GM12878 (cell line): ENCODE measurements at regions not wholly inside any gene's neighbourhood (a gene's known extent, or its start where the extent isn't known, plus 50 kb on each side); places are given as distances from the start of the nearest gene placed in this dataset.

Experiments used
- ATAC-seq: fragments of 200-7000 bp; cut with Tn5 transposase; 3 replicates; pipeline ENCODE4 v1.9.1; 2020; ENCODE audit warnings: mild to moderate bottlenecking, moderate library complexity
- BruUV-seq: library from RNA; stranded (reverse); fragments of 400-500 nt; replicated peaks from 2 replicates; lab custom pipeline; 2021; lab: Mats Ljungman, UMichigan
- CTCF ChIA-PET: fragments of 300-600 bp; sonication (Branson Sonifier 250); formaldehyde crosslinking; extraction: SDS; loops from one replicate; lab custom pipeline; 2021; ENCODE audit warnings: inconsistent platforms; lab: Yijun Ruan, JAX
- POLR2A ChIA-PET: fragments of 350-600 bp; formaldehyde crosslinking; extraction: SDS; loops from one replicate; lab custom pipeline; 2021; ENCODE audit warnings: inconsistent platforms; lab: Charles Lee
- RAD21 ChIA-PET: fragments of 300-600 bp; sonication (Branson Sonifier 250); formaldehyde crosslinking; loops from one replicate; lab custom pipeline; 2023; ENCODE audit warnings: antibody characterized with exemption; ENCODE audit not compliant: unreplicated experiment; lab: Charles Lee
- SMC1A ChIA-PET: fragments of 300-600 bp; sonication (Branson Sonifier 250); formaldehyde crosslinking; loops from one replicate; lab custom pipeline; 2023; ENCODE audit not compliant: unreplicated experiment, uncharacterized antibody; lab: Charles Lee
- DNase-seq: peaks from one replicate; pipeline ENCODE4 v3.0.0-alpha.2; 2011; ENCODE audit warnings: low read depth, low spot score
- FAIRE-seq: peaks from 3 replicates; lab custom pipeline; 2011; peaks lifted over from hg19 to GRCh38; lab: Jason Lieb, UNC
- H2AFZ ChIP-seq: 2 replicates; pipeline ENCODE4 v1.6.0; 2011; ENCODE audit warnings: low read depth, low read length, control low read depth; ENCODE audit not compliant: control insufficient read depth
- H3K27ac ChIP-seq: 2 replicates; pipeline ENCODE4 v1.5.1; 2011; ENCODE audit warnings: control low read depth; ENCODE audit not compliant: control insufficient read depth, insufficient read depth
- H3K27me3 ChIP-seq, 2 experiments: replicated peaks in 1 of 2; 2 replicates each; pipeline versions ENCODE4 v1.6.0 to v1.6.1; 2011; ENCODE audit warnings: low read length in 1 of 2; ENCODE audit not compliant: control insufficient read depth in 2 of 2, insufficient read depth in 2 of 2
- H3K36me3 ChIP-seq, 2 experiments: 2 replicates each; pipeline ENCODE4 v1.5.1; 2011; ENCODE audit warnings: low read length in 1 of 2; ENCODE audit not compliant: control insufficient read depth in 2 of 2, insufficient read depth in 2 of 2
- H3K4me1 ChIP-seq: 2 replicates; pipeline ENCODE4 v1.6.1; 2011; ENCODE audit warnings: mild to moderate bottlenecking, low read length, moderate library complexity, mixed read lengths; ENCODE audit not compliant: control insufficient read depth, insufficient read depth
- H3K4me2 ChIP-seq: 2 replicates; pipeline ENCODE4 v1.6.0; 2011; ENCODE audit warnings: control low read depth; ENCODE audit not compliant: control insufficient read depth, insufficient read depth
- H3K4me3 ChIP-seq: fragments of 200-600 bp; sonication (generic); 2 replicates; pipeline ENCODE4 v1.5.1; 2016
- H3K79me2 ChIP-seq: 2 replicates; pipeline ENCODE4 v1.6.0; 2011; ENCODE audit warnings: low read length; ENCODE audit not compliant: control insufficient read depth, insufficient read depth
- H3K9ac ChIP-seq: 2 replicates; pipeline ENCODE4 v1.8.0; 2011; ENCODE audit warnings: low read length, control low read depth, mixed read lengths; ENCODE audit not compliant: control insufficient read depth, insufficient read depth
- H3K9me3 ChIP-seq: replicated peaks from 3 replicates; pipeline ENCODE4 v1.5.1; 2011; ENCODE audit warnings: mild to moderate bottlenecking, low read length; ENCODE audit not compliant: control insufficient read depth, insufficient read depth
- H4K20me1 ChIP-seq: 2 replicates; pipeline ENCODE4 v1.6.0; 2011; ENCODE audit not compliant: control insufficient read depth, insufficient read depth
- BHLHE40 ChIP-seq, 2 experiments: fragments of 450-650 bp in 1 of 2; IDR thresholded peaks; 2 replicates each; pipeline ENCODE4 v1.6.1; 2011 to 2017; ENCODE audit warnings: low read depth in 2 of 2, borderline replicate concordance in 1 of 2, improper control_type of control experiment in 1 of 2, low read length in 1 of 2, mild to moderate bottlenecking in 1 of 2
- CREB1 ChIP-seq: IDR thresholded peaks from 2 replicates; pipeline ENCODE4 v1.6.1; 2012; ENCODE audit warnings: low read depth, mild to moderate bottlenecking, inconsistent platforms
- EGR1 ChIP-seq, 2 experiments: IDR thresholded peaks; 1 replicate in 1 of 2; 2 replicates in 1 of 2; pipeline ENCODE4 v1.6.1; 2011 to 2012; ENCODE audit warnings: low read depth in 2 of 2, low read length in 2 of 2, borderline replicate concordance in 1 of 2, mild to moderate bottlenecking in 1 of 2, moderate library complexity in 1 of 2
- EP300 ChIP-seq, 2 experiments: fragments of 150-350 bp in 1 of 2; IDR thresholded peaks; 2 replicates each; pipeline ENCODE4 v1.6.1; 2011 to 2012; ENCODE audit warnings: low read depth in 2 of 2, low read length in 2 of 2, borderline replicate concordance in 1 of 2, improper control_type of control experiment in 1 of 2, inconsistent platforms in 1 of 2; ENCODE audit not compliant: control insufficient read depth in 1 of 2
- ESRRA ChIP-seq: IDR thresholded peaks from 2 replicates; pipeline ENCODE4 v1.6.1; 2012; ENCODE audit warnings: mild to moderate bottlenecking, low read length, improper control_type of control experiment
- EZH2 ChIP-seq: IDR thresholded peaks from 2 replicates; pipeline ENCODE4 v1.6.1; 2012; ENCODE audit warnings: low read depth, mild to moderate bottlenecking, control low read depth, inconsistent platforms, low read length, borderline replicate concordance; ENCODE audit not compliant: control insufficient read depth
- GATAD2B ChIP-seq: fragments of 450-650 bp; conservative IDR thresholded peaks from 2 replicates; pipeline ENCODE4 v1.6.1; 2017; ENCODE audit warnings: low read depth, mild to moderate bottlenecking, moderate library complexity
- HCFC1 ChIP-seq: fragments of 150-350 bp; IDR thresholded peaks from 2 replicates; pipeline ENCODE4 v1.6.1; 2014; ENCODE audit warnings: low read length
- JUNB ChIP-seq: IDR thresholded peaks from 2 replicates; pipeline ENCODE4 v1.6.1; 2016; ENCODE audit warnings: antibody characterized with exemption, mild to moderate bottlenecking
- KAT2A ChIP-seq: conservative IDR thresholded peaks from 2 replicates; pipeline ENCODE4 v1.6.1; 2011; ENCODE audit warnings: low read depth, low read length; ENCODE audit not compliant: control insufficient read depth
- LARP7 ChIP-seq: fragments of 450-650 bp; IDR thresholded peaks from 2 replicates; pipeline ENCODE4 v1.6.1; 2017; ENCODE audit warnings: mild to moderate bottlenecking
- MEF2A ChIP-seq: IDR thresholded peaks from 2 replicates; pipeline ENCODE4 v1.6.1; 2011; ENCODE audit warnings: low read depth, mild to moderate bottlenecking, low read length, moderate library complexity; ENCODE audit not compliant: insufficient read depth
- NBN ChIP-seq: fragments of 450-650 bp; IDR thresholded peaks from 2 replicates; pipeline ENCODE4 v1.6.1; 2016
- NR2F1 ChIP-seq: fragments of 450-650 bp; conservative IDR thresholded peaks from 2 replicates; pipeline ENCODE4 v1.6.1; 2017; ENCODE audit warnings: mild to moderate bottlenecking
- SIN3A ChIP-seq: IDR thresholded peaks from 2 replicates; pipeline ENCODE4 v1.6.1; 2012; ENCODE audit warnings: low read depth, low read length, improper control_type of control experiment
- SMAD1 ChIP-seq: fragments of 450-650 bp; IDR thresholded peaks from 2 replicates; pipeline ENCODE4 v1.6.1; 2018; ENCODE audit warnings: mild to moderate bottlenecking, low read depth; ENCODE audit not compliant: partially characterized antibody
- SMC3 ChIP-seq: IDR thresholded peaks from 2 replicates; pipeline ENCODE4 v1.6.1; 2011; ENCODE audit warnings: low read length, improper control_type of control experiment, borderline replicate concordance
- WRNIP1 ChIP-seq: IDR thresholded peaks from 2 replicates; pipeline ENCODE4 v1.6.1; 2011; ENCODE audit warnings: low read depth, low read length, improper control_type of control experiment, borderline replicate concordance
- ZNF24 ChIP-seq: fragments of 450-650 bp; IDR thresholded peaks from 2 replicates; pipeline ENCODE4 v1.6.1; 2017; ENCODE audit warnings: antibody characterized with exemption, mild to moderate bottlenecking
- ZSCAN29 ChIP-seq: fragments of 450-650 bp; IDR thresholded peaks from 2 replicates; pipeline ENCODE4 v1.6.1; 2017; ENCODE audit warnings: mild to moderate bottlenecking, moderate library complexity
- WGBS: methylation state at CpG from one replicate; pipeline ENCODE4 v1.1.6; 2016; ENCODE audit warnings: low lambda C conversion rate; ENCODE audit not compliant: insufficient replicate concordance, insufficient coverage; ENCODE audit errors: missing lambda C conversion rate; 5-methylcytosine and 5-hydroxymethylcytosine counted together
- in situ Hi-C: fragments of 300-500 bp; cut with MboI; formaldehyde crosslinking; loops from 9 replicates; pipeline ENCODE4 v1.14.3; 2018; ENCODE audit warnings: mixed read lengths
- intact Hi-C: fragments of 100-400 bp; cut with micrococcal nuclease; formaldehyde crosslinking; loops from one replicate; pipeline ENCODE4 v1.14.2; 2022; ENCODE audit not compliant: unreplicated experiment

DNA sequence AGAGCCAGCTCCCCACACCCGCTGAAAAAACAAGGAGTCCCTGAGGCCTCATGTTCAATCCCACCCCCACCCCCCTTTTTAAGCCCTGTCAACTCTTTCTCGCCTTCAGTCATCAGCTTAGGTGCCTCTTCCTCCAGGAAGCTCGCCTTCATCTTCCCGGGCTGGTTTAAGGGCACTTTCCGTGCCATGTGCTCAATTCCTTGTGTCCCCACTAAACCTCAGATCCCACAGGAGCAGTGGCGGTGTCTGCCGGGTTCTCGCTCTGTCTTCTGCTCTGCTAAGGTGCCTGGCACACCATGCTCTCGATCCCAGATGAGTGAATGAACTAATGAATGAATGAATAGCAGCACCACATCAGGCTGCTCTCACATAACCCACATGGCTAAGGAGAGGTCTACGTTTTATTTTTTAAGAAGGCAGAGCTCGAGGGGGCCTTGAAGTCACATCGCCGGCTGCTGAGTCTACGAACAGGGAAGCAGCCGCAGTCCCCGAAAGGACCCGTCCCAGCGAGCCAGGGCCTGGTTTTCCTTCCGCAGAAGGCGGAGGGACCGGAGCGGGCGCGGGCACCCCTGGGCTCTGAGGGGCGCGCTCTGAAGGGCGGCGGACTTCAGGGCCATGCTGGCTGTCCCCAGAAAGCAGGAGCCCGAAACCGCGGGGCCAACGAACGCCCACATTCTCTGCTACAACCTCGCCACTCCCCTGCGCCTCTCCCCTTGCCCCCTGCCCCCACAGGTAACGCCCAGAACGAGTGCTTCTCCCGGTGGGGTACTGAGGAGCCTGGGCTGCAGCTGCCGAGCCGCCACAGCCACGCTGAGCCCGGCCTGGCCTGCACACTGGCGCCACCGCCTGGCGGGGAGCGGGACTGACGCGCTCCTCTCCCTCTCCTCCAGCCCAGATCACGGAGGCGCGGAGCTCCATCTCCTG lies 73.4 kb upstream of the KCNMA1 start (continued):
- TF ChIP-seq CREB1 (peak; percentile 39; the same call in 1 of the 2 replicates), NBN (peak; percentile 71), HCFC1 (no peak), EP300 (IDR thresholded peaks at IDR 0.05; ENCODE audit: borderline replicate concordance in 1 of 2, control insufficient read depth in 1 of 2, low read depth in 2 of 2, low read length in 2 of 2) (no peak), MEF2A (0 out of 2 replicates have a peak, but pooled peaks have one; percentile 40), SIN3A (peak; percentile 21; the same call in 1 of the 2 replicates)

GRCh38 chr10:77710081-77710551 lies 72.5 kb upstream of the KCNMA1 start:
- no peak overlapping the region; the same call in 1 of the 2 replicates for H3K9ac ChIP-seq
- no peaks in the 10 kb centered on the region for H3K36me3 ChIP-seq
- ChIA-PET POLR2A (interaction anchor here (1.1 to 2.2 kb wide), 6 partner anchors 9 to 96 kb away, joined by 3 to 13 read pairs (median 4); no protein-coding TSS in a partner anchor), SMC1A (interaction anchor here (1.0 to 11.9 kb wide), 21 partner anchors 10 to 544 kb away, joined by 3 to 291 read pairs (median 14); no protein-coding TSS in a partner anchor), RAD21 (interaction anchor here (1.0 to 8.7 kb wide), 20 partner anchors 8 to 546 kb away, joined by 3 to 290 read pairs (median 10); partner anchors contain the start of gene KCNMA1), CTCF (interaction anchor here (1.3 to 15.5 kb wide), 21 partner anchors 12 to 548 kb away, joined by 3 to 403 read pairs (median 18); no protein-coding TSS in a partner anchor)
- 0% methylated on average over 14 of the region's 14 CpGs for WGBS
- in situ Hi-C loops = no loop called here
- H3K4me3 ChIP-seq = peak overlapping the region; percentile 65; the same call in 1 of the 2 replicates
- BruUV-seq = TSS peak; percentile 10
- intact Hi-C loops = loop anchor here (2.0 to 5.0 kb wide), 5 partner anchors 33 to 535 kb away; no protein-coding TSS in a partner anchor
- DNase-seq (peak; percentile 48), ATAC-seq (peak; percentile 79), FAIRE-seq (no peak)
- peaks cover 4% of the 10 kb centered on the region for H3K79me2 ChIP-seq
- H3K4me1 ChIP-seq = peaks cover 21% of the 10 kb centered on the region
- H3K4me2 ChIP-seq = peak overlapping the region; percentile 92
- peak overlapping the region; percentile 21 for H3K27ac ChIP-seq
- H3K27me3 ChIP-seq = no peaks in the 10 kb centered on the region
- no peaks in the 10 kb centered on the region for H4K20me1 ChIP-seq
- peak overlapping the region; percentile 84 for H2AFZ ChIP-seq
- no peaks in the 10 kb centered on the region; the same call in 2 of the 3 replicates for H3K9me3 ChIP-seq
- TF ChIP-seq BHLHE40 (IDR thresholded peaks at IDR 0.05; ENCODE audit: borderline replicate concordance in 1 of 2, low read depth in 2 of 2, low read length in 1 of 2) = peak in 1 of 2 experiments; percentile 17; a peak in 1 of 4 replicates
- TF ChIP-seq EZH2 = no peak
- 0 out of 2 replicates have a peak, but pooled peaks have one; percentile 43 for TF ChIP-seq LARP7
- TF ChIP-seq ZSCAN29 = peak; percentile 86
- TF ChIP-seq EGR1 (IDR thresholded peaks at IDR 0.05; ENCODE audit: borderline replicate concordance in 1 of 2, low read depth in 2 of 2, low read length in 2 of 2) = no peak
- no peak for TF ChIP-seq SMAD1
- TF ChIP-seq KAT2A = no peak
- TF ChIP-seq ESRRA = no peak
- no peak for TF ChIP-seq WRNIP1
- TF ChIP-seq GATAD2B = peak; percentile 63; the same call in 1 of the 2 replicates
- TF ChIP-seq JUNB = 0 out of 2 replicates have a peak, but pooled peaks have one; percentile 13
- TF ChIP-seq ZNF24 = no peak
- TF ChIP-seq SMC3 = no peak
- peak; percentile 28; the same call in 1 of the 2 replicates for TF ChIP-seq NR2F1
